ENCODE measurements at regions not wholly inside any gene's neighbourhood (a gene's known extent, or its start where the extent isn't known, plus 50 kb on each side); places are given as distances from the start of the nearest gene placed in this dataset. TPM values are rescaled to one million over a fixed set of nuclear protein-coding genes. Genes with fewer than 3 reads are reported as not detected.
A peak's percentile ranks its signal among the peaks of the same experiment; 100 is the strongest.

GRCh38 chr1:206420471-206420870 lies 49.8 kb upstream of the IKBKE start:
- peaks cover 31% of the 10 kb centered on the region for H3K4me1 ChIP-seq (ENCODE audit: insufficient read depth)
- H3K9me2 ChIP-seq (ENCODE audit: insufficient read depth) = no peaks in the 10 kb centered on the region
- peak; percentile 60 for DNase-seq
- H3K27ac ChIP-seq = peak overlapping the region; percentile 68
- 91 to 96% methylated on average over 4 of the region's 4 CpGs for WGBS, 2 experiments (ENCODE audit: low coverage in 1 of 2, low lambda C conversion rate in 2 of 2, missing lambda C conversion rate in 2 of 2)
- in situ Hi-C loops (cut with MboI) = no loop called here
- peak overlapping the region; percentile 20; the same call in 1 of the 2 replicates for H3K9ac ChIP-seq
- no peaks in the 10 kb centered on the region for H4K20me1 ChIP-seq (ENCODE audit: insufficient read depth)
- H3K79me2 ChIP-seq (ENCODE audit: insufficient read depth) = no peaks in the 10 kb centered on the region
- TF ChIP-seq EZH2phosphoT487 (IDR thresholded peaks at IDR 0.05; ENCODE audit: insufficient read depth, low read depth) = no peak
- TF ChIP-seq EZH2 (IDR thresholded peaks at IDR 0.05; ENCODE audit: insufficient read depth, poor library complexity, severe bottlenecking) = no peak
- peak overlapping the region; percentile 58 for H3K4me2 ChIP-seq (ENCODE audit: unreplicated experiment)
- H3F3A ChIP-seq (ENCODE audit: insufficient read depth) = peaks cover 29% of the 10 kb centered on the region
- no peaks in the 10 kb centered on the region for H3K9me3 ChIP-seq (ENCODE audit: low read depth)
- no peak overlapping the region for H2AFZ ChIP-seq
- no peak overlapping the region for H3K4me3 ChIP-seq
- no peaks in the 10 kb centered on the region for H3K27me3 ChIP-seq (replicated peaks; ENCODE audit: insufficient read depth)
- H3K36me3 ChIP-seq (ENCODE audit: low read depth) = peaks cover 17% of the 10 kb centered on the region

Small RNAs in the stretch of these regions (small RNA-seq; reads per million reads assigned to genes)
- gene AC244023.1 (ENCODE audit: low read depth, low replicate concordance) = not detected

All from GM23248 (cell line).